HG03439 (cell line): ENCODE measurements at regions not wholly inside any gene's neighbourhood (a gene's known extent, or its start where the extent isn't known, plus 50 kb on each side); places are given as distances from the start of the nearest gene placed in this dataset.
"Not testable (repeated sequence)": the region's sequence is repeated elsewhere in the genome, so short reads cannot be mapped to it uniquely, and the experiment has no call there.

Experiments
- ATAC-seq: cut with Tn5 transposase; IDR thresholded peaks from one replicate; pipeline ENCODE4 v1.9.1; 2021; ENCODE audit warnings: mild to moderate bottlenecking, moderate library complexity; ENCODE audit not compliant: unreplicated experiment

GRCh38 chr3:163726125-163726524, 1352.2 kb downstream of the SI start:
- ATAC-seq = no peak

DNA sequence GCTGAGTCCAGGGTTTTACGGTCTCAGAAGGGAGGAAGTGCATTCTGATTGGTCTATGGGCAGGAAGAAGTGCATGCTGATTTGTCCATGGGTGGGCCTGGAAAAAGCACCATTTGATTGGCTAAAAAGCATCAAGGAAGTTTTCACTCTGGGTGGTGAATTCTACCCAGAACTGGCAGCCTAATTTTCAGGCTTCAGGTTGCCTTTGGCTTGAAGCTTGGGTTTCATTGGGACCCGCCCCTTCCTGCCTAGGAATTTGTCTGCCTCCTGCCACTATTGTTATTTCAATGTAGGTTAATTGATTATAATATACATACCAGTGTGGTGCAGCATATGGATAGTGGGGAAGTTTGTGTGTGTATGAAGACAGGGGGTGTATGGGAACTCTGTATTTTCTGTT, 1355.9 kb downstream of the SI start:
- ATAC-seq = no peak

DNA sequence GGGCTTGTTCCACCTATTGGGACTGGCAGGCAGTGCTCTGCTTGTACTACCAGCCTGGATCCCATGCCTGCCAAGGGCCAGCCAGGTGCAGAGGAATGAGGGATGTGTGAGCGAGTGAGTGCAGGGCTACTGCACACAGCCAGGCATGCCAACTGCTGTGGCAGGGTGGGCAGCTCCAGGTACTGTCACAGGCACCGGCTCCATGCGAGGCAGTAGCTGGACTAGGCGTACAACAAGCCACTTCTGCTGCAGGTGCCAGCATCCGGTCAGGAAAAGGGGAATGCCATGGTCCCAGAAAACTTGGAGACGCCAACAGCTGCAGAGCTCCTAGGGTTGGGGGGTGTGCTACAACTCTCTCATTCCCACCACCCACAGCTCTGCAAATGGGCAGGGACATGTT, 1356.7 kb downstream of the SI start:
- ATAC-seq = no peak

- no peak for ATAC-seq
These were observed 1360.9 kb downstream of the SI start for GRCh38 chr3:163717377-163717776.

- no peak for ATAC-seq
These were observed 1369.9 kb downstream of the SI start for GRCh38 chr3:163708428-163708827.

DNA sequence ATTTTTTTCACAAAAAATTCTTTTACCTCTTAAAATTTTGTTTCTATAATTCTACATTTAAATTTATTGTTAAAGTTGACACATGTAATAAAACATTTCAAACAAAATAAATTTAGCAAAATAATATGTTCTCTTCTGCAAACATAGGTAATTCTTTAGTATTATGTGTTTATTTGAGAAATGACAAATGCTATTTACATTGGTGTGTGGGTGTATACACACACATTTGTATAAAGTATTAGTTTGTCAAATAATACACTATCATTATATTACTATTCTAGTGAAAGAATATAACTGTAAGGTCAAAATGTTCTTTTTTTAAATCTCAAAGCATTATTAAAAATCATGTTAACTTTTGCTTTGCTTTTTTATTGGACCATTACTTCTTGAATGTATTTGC, 1370.6 kb downstream of the SI start:
- ATAC-seq = no peak

DNA sequence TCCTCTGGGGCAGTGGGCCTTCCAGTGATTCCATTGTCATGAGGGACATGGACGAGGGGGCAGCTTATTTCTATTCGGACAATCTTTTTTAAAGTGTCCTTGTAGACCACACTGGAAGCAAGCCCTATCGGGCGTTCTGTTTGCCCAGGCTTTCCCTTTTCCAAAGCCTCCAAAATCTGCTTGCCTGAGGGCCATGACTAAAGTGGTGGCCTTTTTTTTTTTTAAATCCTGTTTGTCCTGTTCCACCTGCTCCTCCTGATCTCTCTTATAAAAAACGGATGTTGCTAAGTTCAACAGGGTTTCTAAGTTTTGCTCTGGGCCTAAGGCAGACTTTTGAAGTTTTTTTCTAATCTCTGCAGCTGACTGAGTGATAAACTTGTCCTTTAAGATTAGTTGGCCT, 1380.1 kb downstream of the SI start:
- ATAC-seq = not testable (repeated sequence)

DNA sequence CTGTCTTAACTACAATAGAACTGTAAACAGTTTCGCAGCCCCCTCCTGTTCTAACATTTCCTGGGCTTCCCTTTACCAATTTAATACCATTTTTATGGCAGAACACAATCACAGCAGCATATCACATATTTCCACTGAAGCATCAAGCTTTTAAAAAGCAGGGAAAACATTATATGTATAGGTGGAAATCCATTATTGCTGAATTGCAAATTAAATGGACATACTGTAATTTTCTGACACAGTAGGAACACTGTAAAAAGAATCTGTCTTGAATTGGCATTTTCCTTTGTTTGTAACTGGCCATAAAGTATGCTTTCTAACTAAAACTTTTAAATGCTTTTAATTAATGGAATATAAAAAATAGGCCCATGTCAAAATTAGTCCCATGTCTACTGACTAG, 1385.8 kb downstream of the SI start:
- ATAC-seq = no peak

DNA sequence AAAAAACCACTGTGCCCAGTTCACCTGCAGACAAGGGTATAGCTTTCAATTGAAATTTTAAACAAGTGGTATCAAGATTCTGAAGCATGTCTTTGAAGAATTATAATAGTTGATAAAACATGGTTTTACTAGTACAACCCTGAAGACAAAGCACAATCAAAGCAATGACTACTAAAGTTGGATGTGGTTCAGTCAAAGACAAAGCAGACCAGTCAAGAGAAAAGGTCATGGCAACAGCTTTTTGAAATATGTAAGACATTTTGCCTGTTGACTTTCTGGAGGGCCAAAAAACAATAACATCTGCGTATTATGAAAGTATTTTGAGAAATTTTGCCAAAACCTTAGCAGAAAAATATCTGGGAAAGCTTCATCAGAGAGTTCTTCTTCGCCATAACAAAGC, 1393.6 kb downstream of the SI start:
- no peak for ATAC-seq

GRCh38 chr3:163672954-163673353, 1405.3 kb downstream of the SI start:
- no peak for ATAC-seq

- no peak for ATAC-seq
These were observed 1407.1 kb downstream of the SI start for GRCh38 chr3:163671201-163671600.

DNA sequence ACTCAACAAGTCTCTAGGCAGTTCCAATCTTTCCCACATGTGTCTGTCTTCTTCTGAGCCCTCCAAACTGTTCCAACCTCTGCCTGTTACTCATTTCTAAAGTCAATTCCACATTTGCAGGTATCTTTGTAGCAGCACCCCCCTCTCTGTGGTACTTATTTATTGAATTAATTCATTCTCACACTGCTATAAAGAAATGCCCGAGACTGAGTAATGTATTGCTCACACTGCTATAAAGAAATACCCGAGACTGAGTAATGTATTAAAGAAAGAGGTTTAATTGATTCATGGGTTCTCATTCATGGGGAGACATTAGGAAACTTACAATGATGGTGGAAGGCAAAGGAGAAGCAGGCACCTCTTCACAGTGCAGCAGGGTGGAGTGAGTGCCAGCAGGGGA, 1413.8 kb downstream of the SI start:
- ATAC-seq = no peak

GRCh38 chr3:163657088-163657487, 1421.2 kb downstream of the SI start:
- ATAC-seq = no peak

DNA sequence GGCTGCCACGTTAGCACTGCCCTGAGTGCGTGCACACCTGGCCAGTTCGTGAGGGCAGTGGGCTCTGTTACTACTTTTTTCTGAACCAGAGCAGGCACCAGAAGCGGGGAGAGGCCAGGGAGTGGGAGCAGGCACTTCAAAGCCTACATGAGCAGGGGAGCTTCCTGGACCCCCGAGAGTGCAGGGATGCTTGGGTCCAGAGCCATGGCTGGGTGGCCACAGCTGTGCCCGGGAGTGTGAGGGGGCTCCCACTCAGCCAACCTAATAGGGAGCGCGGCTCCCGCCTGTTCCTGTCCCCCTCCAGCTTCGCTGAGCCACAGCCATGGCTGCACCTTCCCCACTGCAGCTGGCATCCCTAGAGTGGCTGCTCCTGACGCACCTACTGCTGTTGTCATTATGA, 1423.3 kb downstream of the SI start:
- ATAC-seq = no peak

DNA sequence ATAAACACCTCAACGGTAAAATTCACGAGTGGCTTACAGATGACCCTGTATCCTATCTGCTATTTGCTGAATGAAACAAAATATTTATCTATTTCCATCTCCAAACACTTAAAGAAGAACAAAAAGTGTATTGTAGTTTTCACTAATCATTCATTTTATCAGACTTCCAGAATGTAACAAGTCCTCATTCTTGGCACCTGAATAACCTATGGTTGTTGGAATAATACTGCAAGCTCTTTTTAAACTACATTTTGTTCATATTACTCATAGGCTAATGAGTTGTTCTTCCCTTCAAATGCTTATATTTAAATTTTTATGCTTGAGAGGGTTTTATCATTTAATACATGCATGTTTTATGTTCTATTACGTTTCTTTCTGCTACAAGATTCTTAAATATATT, 1434.1 kb downstream of the SI start:
- no peak for ATAC-seq

GRCh38 chr3:163632722-163633121, 1445.6 kb downstream of the SI start:
- ATAC-seq = no peak

- ATAC-seq = no peak
These were observed 1451.5 kb downstream of the SI start for GRCh38 chr3:163626753-163627152.

DNA sequence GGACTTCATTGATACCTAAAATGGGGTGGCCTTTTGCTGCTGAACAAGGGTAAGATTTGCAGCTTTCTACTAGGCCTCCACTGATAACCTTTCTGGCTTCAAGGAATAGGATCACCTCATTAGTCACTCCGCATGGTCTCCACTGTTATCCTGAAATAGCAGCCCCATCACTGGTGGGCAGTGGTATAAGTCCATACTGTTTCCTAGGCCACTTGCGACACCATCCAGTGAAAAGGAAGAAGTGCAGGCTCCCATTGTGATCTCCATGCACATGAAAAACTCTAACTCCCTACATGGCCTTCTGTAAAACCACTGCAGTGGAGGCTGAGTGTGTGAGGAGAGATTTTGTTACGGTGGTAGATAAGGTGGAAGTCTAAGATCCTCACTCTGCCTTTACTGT, 1455.9 kb downstream of the SI start:
- ATAC-seq = no peak

DNA sequence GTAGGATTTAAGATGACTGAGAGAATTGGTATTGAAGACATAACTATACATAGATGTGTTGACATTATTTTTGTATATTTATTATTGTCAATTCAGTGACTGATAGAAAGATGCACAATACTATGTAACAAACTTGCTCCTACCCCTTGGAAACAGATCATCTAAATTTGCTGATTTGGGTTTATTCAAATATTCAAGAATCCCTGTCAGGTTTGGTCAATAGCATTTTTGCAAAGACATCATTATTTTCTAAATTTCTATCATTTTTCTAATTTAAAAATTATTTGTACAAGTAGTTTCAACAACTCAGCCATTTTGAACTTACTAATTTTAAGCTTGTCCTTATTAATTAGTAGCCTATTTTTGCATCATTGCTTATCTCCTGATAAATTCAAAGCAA, 1463.4 kb downstream of the SI start:
- ATAC-seq = no peak

- no peak for ATAC-seq
These were observed 1472.4 kb downstream of the SI start for GRCh38 chr3:163605915-163606314.

DNA sequence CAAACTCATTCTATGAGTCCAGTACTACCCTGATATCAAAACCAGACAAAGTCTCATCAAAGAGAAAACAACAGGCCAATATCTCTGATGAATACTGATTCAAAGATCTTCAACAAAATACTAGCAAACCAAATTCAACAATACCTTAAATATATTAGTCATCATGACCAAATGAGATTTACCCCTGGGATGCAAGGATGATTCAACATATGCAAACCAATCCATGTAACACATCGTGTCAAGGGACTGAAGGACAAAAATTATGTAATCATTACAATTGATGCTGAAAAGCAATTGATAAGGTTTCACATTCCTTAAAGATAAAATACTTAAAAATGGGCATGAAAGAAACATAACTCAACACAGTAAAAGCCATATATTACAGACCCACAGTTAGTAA, 1476.9 kb downstream of the SI start:
- ATAC-seq = no peak

GRCh38 chr3:163587342-163587741, 1491.0 kb downstream of the SI start:
- ATAC-seq = no peak

- ATAC-seq = no peak
These were observed 1495.3 kb downstream of the SI start for GRCh38 chr3:163582967-163583366.

DNA sequence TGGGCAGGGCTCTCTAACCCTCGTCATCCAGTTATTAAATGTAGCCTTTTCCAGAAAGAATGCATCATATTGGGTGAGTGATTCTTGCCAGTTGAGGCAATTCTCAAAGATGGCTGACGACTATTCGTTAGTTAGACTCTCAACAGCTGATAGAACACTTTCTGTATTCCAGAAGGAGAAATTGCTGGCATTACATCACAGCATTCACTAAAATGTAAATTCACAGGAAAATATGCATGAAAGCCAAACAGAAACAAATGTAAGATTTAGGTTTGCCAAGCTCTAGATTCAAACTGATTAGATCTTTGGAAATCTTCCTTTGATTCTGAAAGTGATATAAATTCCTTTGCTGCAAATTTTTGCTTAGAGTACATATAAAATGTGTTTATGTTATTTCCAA, 1501.0 kb downstream of the SI start:
- no peak for ATAC-seq
